ENCODE measurements at regions not wholly inside any gene's neighbourhood (a gene's known extent, or its start where the extent isn't known, plus 50 kb on each side); places are given as distances from the start of the nearest gene placed in this dataset.
A peak's percentile ranks its signal among the peaks of the same experiment; 100 is the strongest.

- H3K27ac ChIP-seq (ENCODE audit: low read depth in 2 of 2, low read length in 2 of 2) = no peak overlapping the region
- H3K27me3 ChIP-seq (ENCODE audit: control insufficient read depth, insufficient read depth, low read length) = no peaks in the 10 kb centered on the region
- H3K4me1 ChIP-seq (ENCODE audit: control insufficient read depth in 2 of 3, insufficient read depth in 2 of 3, low read depth in 1 of 3, low read length in 3 of 3) = no peaks in the 10 kb centered on the region
- H3K9me3 ChIP-seq (ENCODE audit: control insufficient read depth in 2 of 3, insufficient read depth in 1 of 3, low read length in 3 of 3) = no peaks in the 10 kb centered on the region
- TF ChIP-seq CTCF (IDR thresholded peaks at IDR 0.05; ENCODE audit: borderline replicate concordance, extremely low read depth, insufficient read depth) = no peak
- no peak for FAIRE-seq
- DNase-seq = peak in 1 of 5 donors; percentile 6
- no peaks in the 10 kb centered on the region for H3K36me3 ChIP-seq (ENCODE audit: control insufficient read depth in 2 of 3, insufficient read depth in 3 of 3, low read length in 3 of 3)
- H3K4me3 ChIP-seq (ENCODE audit: low read length in 3 of 3) = no peak overlapping the region
- intact Hi-C loops (cut with DNase I) = no loop called here
- H3K9ac ChIP-seq (ENCODE audit: low read length in 3 of 3) = no peak overlapping the region
Measured at GRCh38 chrY:17339028-17339427, 541.0 kb downstream of the CDY2B start.

DNA sequence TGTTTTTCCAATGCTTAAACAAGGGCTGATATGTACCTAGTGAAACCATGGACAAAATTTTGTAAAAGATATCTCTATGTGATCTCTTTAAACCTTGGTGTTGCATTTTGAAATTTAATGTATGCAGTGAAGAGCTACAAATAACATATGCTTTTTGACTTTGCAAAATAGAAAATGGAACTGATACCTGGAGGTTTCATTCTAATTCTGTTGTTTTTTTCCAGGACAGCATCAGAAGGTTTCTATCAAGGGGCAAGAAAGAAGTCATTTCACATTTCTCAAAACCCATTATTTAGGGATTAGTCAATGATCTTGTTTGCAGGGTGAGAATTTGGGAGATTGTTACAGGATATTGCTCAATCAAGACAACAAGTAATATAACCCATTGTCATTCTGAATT is 549.3 kb downstream of the CDY2B start:
- DNase-seq (no peak), FAIRE-seq (no peak)
- H3K9ac ChIP-seq (ENCODE audit: low read length in 3 of 3) = no peak overlapping the region
- no peaks in the 10 kb centered on the region for H3K27me3 ChIP-seq (ENCODE audit: control insufficient read depth, insufficient read depth, low read length)
- H3K4me3 ChIP-seq (ENCODE audit: low read length in 3 of 3) = no peak overlapping the region
- H3K27ac ChIP-seq (ENCODE audit: low read depth in 2 of 2, low read length in 2 of 2) = no peak overlapping the region
- TF ChIP-seq CTCF (IDR thresholded peaks at IDR 0.05; ENCODE audit: borderline replicate concordance, extremely low read depth, insufficient read depth) = no peak
- H3K9me3 ChIP-seq (ENCODE audit: control insufficient read depth in 2 of 3, insufficient read depth in 1 of 3, low read length in 3 of 3) = no peaks in the 10 kb centered on the region
- intact Hi-C loops (cut with DNase I) = no loop called here
- H3K4me1 ChIP-seq (ENCODE audit: control insufficient read depth in 2 of 3, insufficient read depth in 2 of 3, low read depth in 1 of 3, low read length in 3 of 3) = no peaks in the 10 kb centered on the region
- H3K36me3 ChIP-seq (ENCODE audit: control insufficient read depth in 2 of 3, insufficient read depth in 3 of 3, low read length in 3 of 3) = no peaks in the 10 kb centered on the region

DNA sequence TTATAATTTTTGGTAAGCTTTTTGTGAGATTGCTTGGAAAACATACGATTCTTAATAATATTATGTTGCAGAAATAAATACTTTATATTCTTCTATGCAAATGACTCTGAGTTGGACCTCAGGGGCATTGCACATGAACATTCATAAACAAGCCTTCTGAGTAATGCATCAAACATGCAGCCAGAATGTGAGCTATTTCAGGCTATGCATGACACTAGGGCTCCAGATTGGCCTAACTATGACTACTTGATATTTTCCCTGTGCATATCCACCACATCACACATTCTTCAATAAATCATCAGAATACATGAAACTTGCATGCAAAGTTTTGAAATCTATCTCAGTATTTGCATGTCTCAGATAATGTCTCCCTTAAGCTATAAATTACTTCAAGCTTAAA is 560.1 kb downstream of the CDY2B start:
- TF ChIP-seq CTCF (IDR thresholded peaks at IDR 0.05; ENCODE audit: borderline replicate concordance, extremely low read depth, insufficient read depth) = no peak
- DNase-seq = no peak
- no peak for FAIRE-seq
- no peaks in the 10 kb centered on the region for H3K27me3 ChIP-seq (ENCODE audit: control insufficient read depth, insufficient read depth, low read length)
- no peaks in the 10 kb centered on the region for H3K9me3 ChIP-seq (ENCODE audit: control insufficient read depth in 2 of 3, insufficient read depth in 1 of 3, low read length in 3 of 3)
- H3K27ac ChIP-seq (ENCODE audit: low read depth in 2 of 2, low read length in 2 of 2) = no peak overlapping the region
- no peak overlapping the region for H3K4me3 ChIP-seq (ENCODE audit: low read length in 3 of 3)
- no peak overlapping the region for H3K9ac ChIP-seq (ENCODE audit: low read length in 3 of 3)
- intact Hi-C loops (cut with DNase I) = no loop called here
- no peaks in the 10 kb centered on the region for H3K4me1 ChIP-seq (ENCODE audit: control insufficient read depth in 2 of 3, insufficient read depth in 2 of 3, low read depth in 1 of 3, low read length in 3 of 3)
- no peaks in the 10 kb centered on the region for H3K36me3 ChIP-seq (ENCODE audit: control insufficient read depth in 2 of 3, insufficient read depth in 3 of 3, low read length in 3 of 3)

DNA sequence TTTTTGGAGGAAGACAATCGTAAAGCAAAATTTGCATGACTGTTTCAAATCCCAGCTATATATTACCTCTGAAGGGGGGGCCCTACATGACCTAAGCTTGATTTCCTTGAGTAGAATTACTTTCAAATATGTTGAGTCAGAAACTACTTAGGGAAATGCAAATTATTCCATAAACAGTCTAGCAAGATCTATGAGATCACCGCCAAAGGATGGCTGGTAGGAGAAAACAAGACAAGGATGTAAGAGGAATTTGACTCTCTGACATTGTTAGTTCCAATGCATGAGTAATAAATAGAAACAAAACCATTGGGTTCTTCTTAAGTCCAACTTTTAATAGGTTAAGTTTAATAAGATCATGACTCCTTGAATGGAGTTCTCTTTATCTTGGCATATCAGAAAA is 561.4 kb downstream of the CDY2B start:
- DNase-seq (no peak), FAIRE-seq (no peak)
- H3K4me1 ChIP-seq (ENCODE audit: control insufficient read depth in 2 of 3, insufficient read depth in 2 of 3, low read depth in 1 of 3, low read length in 3 of 3) = no peaks in the 10 kb centered on the region
- intact Hi-C loops (cut with DNase I) = no loop called here
- no peak overlapping the region for H3K4me3 ChIP-seq (ENCODE audit: low read length in 3 of 3)
- H3K27ac ChIP-seq (ENCODE audit: low read depth in 2 of 2, low read length in 2 of 2) = no peak overlapping the region
- no peaks in the 10 kb centered on the region for H3K36me3 ChIP-seq (ENCODE audit: control insufficient read depth in 2 of 3, insufficient read depth in 3 of 3, low read length in 3 of 3)
- no peak overlapping the region for H3K9ac ChIP-seq (ENCODE audit: low read length in 3 of 3)
- no peaks in the 10 kb centered on the region for H3K27me3 ChIP-seq (ENCODE audit: control insufficient read depth, insufficient read depth, low read length)
- TF ChIP-seq CTCF (IDR thresholded peaks at IDR 0.05; ENCODE audit: borderline replicate concordance, extremely low read depth, insufficient read depth) = no peak
- H3K9me3 ChIP-seq (ENCODE audit: control insufficient read depth in 2 of 3, insufficient read depth in 1 of 3, low read length in 3 of 3) = no peaks in the 10 kb centered on the region

Measured in kidney (tissue), 13 donors.